K562 (cell line): ENCODE measurements at regions not wholly inside any gene's neighbourhood (a gene's known extent, or its start where the extent isn't known, plus 50 kb on each side); places are given as distances from the start of the nearest gene placed in this dataset.

Source experiments
- ATAC-seq: fragments of 200-7000 bp; cut with Tn5 transposase; 3 replicates; pipeline ENCODE4 v1.9.1; 2020; ENCODE audit warnings: moderate library complexity
- BruUV-seq: library from RNA; stranded (reverse); fragments of 400-500 nt; replicated peaks from 2 replicates; lab custom pipeline; 2021; lab: Mats Ljungman, UMichigan
- CTCF ChIA-PET: fragments of 300-600 bp; formaldehyde crosslinking; extraction: SDS; loops from one replicate; lab custom pipeline; 2021; ENCODE audit warnings: low intra/inter-chr PET ratio; lab: Yijun Ruan, JAX
- POLR2A ChIA-PET: fragments of 300-600, 350-650 bp; sonication (Branson Sonifier 250); formaldehyde crosslinking; extraction: SDS; loops from one replicate; lab custom pipeline; 2021; ENCODE audit warnings: antibody characterized with exemption, inconsistent platforms; lab: Yijun Ruan, JAX
- DNase-seq, 4 experiments: peaks; one replicate each; pipeline versions ENCODE4 v3.0.0 to v3.0.0-alpha.2; 2011 to 2018; ENCODE audit warnings: low spot score in 3 of 4, mixed read lengths in 3 of 4; ENCODE audit errors: extremely low read depth in 1 of 4
- FAIRE-seq: peaks from 2 replicates; lab custom pipeline; 2011; peaks lifted over from hg19 to GRCh38; lab: Jason Lieb, UNC
- H2AFZ ChIP-seq: 2 replicates; pipeline ENCODE4 v1.6.0; 2011; ENCODE audit warnings: low read depth, low read length, control low read depth, inconsistent platforms
- H3K27ac ChIP-seq: fragments of 200-600 bp; 3 replicates; pipeline ENCODE4 v1.8.0; 2011; ENCODE audit warnings: low read depth, mild to moderate bottlenecking, control low read depth, inconsistent platforms, low read length, moderate library complexity, mixed read lengths; ENCODE audit errors: extremely low read depth
- H3K27me3 ChIP-seq, 2 experiments: fragments of 300-600 bp in 1 of 2; 2 replicates in 1 of 2; 3 replicates in 1 of 2; pipeline versions ENCODE4 v1.6.0 to v1.8.0; 2011; ENCODE audit warnings: inconsistent platforms in 2 of 2, low read length in 2 of 2, mild to moderate bottlenecking in 1 of 2, mixed read lengths in 1 of 2, moderate library complexity in 1 of 2; ENCODE audit not compliant: control insufficient read depth in 2 of 2, insufficient read depth in 2 of 2
- H3K36me3 ChIP-seq: fragments of 300-600 bp; 3 replicates; pipeline ENCODE4 v1.8.0; 2011; ENCODE audit warnings: mild to moderate bottlenecking, low read length, inconsistent platforms; ENCODE audit not compliant: control insufficient read depth, insufficient read depth
- H3K4me1 ChIP-seq, 2 experiments: fragments of 200-600 bp in 1 of 2; replicated peaks in 1 of 2; 2 replicates in 1 of 2; 3 replicates in 1 of 2; pipeline versions ENCODE4 v1.5.1 to v1.8.0; 2011; ENCODE audit warnings: inconsistent platforms in 2 of 2, low read length in 2 of 2, mild to moderate bottlenecking in 1 of 2, mixed read lengths in 1 of 2, moderate library complexity in 1 of 2; ENCODE audit not compliant: control insufficient read depth in 2 of 2, insufficient read depth in 2 of 2
- H3K4me2 ChIP-seq: 2 replicates; pipeline ENCODE4 v1.6.1; 2011; ENCODE audit warnings: low read length, control low read depth, inconsistent platforms, mixed read lengths; ENCODE audit not compliant: insufficient read depth
- H3K4me3 ChIP-seq: fragments of 200-600 bp; sonication (generic), shearing (Covaris generic); 2 replicates; pipeline ENCODE4 v1.5.1; 2016; ENCODE audit warnings: control low read depth, inconsistent platforms
- H3K79me2 ChIP-seq: fragments of 200-600 bp; 3 replicates; pipeline ENCODE4 v1.8.0; 2011; ENCODE audit warnings: low read length, inconsistent platforms; ENCODE audit not compliant: control insufficient read depth, insufficient read depth
- H3K9ac ChIP-seq, 2 experiments: 2 replicates each; pipeline versions ENCODE4 v1.6.0 to v1.6.1; 2011; ENCODE audit warnings: low read depth in 2 of 2, low read length in 2 of 2, control low read depth in 1 of 2, inconsistent platforms in 1 of 2, mild to moderate bottlenecking in 1 of 2, mixed read lengths in 1 of 2; ENCODE audit not compliant: insufficient read depth in 1 of 2
- H3K9me1 ChIP-seq: one replicate; pipeline ENCODE4 v1.6.0; 2011; ENCODE audit warnings: inconsistent platforms, mild to moderate bottlenecking, low read length, moderate library complexity; ENCODE audit not compliant: control insufficient read depth, insufficient read depth
- H3K9me3 ChIP-seq: replicated peaks from 2 replicates; pipeline ENCODE4 v1.5.1; 2011; ENCODE audit warnings: low read depth, low read length, inconsistent platforms; ENCODE audit not compliant: control insufficient read depth, insufficient read depth
- H4K20me1 ChIP-seq: replicated peaks from 2 replicates; pipeline ENCODE4 v1.6.1; 2011; ENCODE audit warnings: low read length, inconsistent platforms, mixed read lengths; ENCODE audit not compliant: control insufficient read depth, insufficient read depth
- JUND ChIP-seq, 2 experiments: IDR thresholded peaks; 2 replicates in 1 of 2; 3 replicates in 1 of 2; pipeline ENCODE4 v1.6.1; 2011; ENCODE audit warnings: borderline replicate concordance in 2 of 2, low read depth in 2 of 2, low read length in 2 of 2, improper control_type of control experiment in 1 of 2, missing biosample characterization in 1 of 2, missing genetic modification characterization in 1 of 2, missing genetic modification reagents in 1 of 2
- SRSF7 ChIP-seq: fragments of 200-400 bp; formaldehyde crosslinking; optimal IDR thresholded peaks from 2 replicates; pipeline ENCODE3; 2017; ENCODE audit warnings: mild to moderate bottlenecking, low read depth, low read length
- STAT5A ChIP-seq: IDR thresholded peaks from 2 replicates; pipeline ENCODE4 v1.6.1; 2012; ENCODE audit warnings: low read length, inconsistent platforms, borderline replicate concordance
- ZNF584 ChIP-seq: fragments of 200-800 bp; sonication (Bioruptor generic); IDR thresholded peaks from 2 replicates; pipeline ENCODE4 v1.6.1; 2016; ENCODE audit warnings: low read depth, mild to moderate bottlenecking, missing genetic modification characterization, missing compliant biosample characterization
- WGBS: fragments of 100-300 bp; shearing (Covaris generic); methylation state at CpG from one replicate; pipeline ENCODE4 v1.1.6; 2016; ENCODE audit warnings: low coverage, mixed read lengths; ENCODE audit not compliant: insufficient coverage; ENCODE audit errors: missing lambda C conversion rate; 5-methylcytosine and 5-hydroxymethylcytosine counted together
- in situ Hi-C: fragments of 300-500 bp; cut with MboI; formaldehyde crosslinking; loops from 4 replicates; pipeline ENCODE4 v1.15.0; 2018; ENCODE audit warnings: inconsistent platforms, mixed read lengths
- intact Hi-C: fragments of 100-400 bp; cut with micrococcal nuclease; formaldehyde crosslinking; loops from 2 replicates; pipeline ENCODE4 v1.14.2; 2022
- TF ChIP-seq, protein P1 (sequence below): IDR thresholded peaks from 2 replicates; pipeline ENCODE4 v1.6.1; 2011; ENCODE audit not compliant: insufficient read length; ENCODE audit errors: extremely low read depth
- TF ChIP-seq, protein P2 (sequence below): fragments of 250-450 bp; sonication (Bioruptor Pico); IDR thresholded peaks from 2 replicates; pipeline ENCODE4 v1.4.0; 2020; ENCODE audit warnings: mild to moderate bottlenecking

DNA sequence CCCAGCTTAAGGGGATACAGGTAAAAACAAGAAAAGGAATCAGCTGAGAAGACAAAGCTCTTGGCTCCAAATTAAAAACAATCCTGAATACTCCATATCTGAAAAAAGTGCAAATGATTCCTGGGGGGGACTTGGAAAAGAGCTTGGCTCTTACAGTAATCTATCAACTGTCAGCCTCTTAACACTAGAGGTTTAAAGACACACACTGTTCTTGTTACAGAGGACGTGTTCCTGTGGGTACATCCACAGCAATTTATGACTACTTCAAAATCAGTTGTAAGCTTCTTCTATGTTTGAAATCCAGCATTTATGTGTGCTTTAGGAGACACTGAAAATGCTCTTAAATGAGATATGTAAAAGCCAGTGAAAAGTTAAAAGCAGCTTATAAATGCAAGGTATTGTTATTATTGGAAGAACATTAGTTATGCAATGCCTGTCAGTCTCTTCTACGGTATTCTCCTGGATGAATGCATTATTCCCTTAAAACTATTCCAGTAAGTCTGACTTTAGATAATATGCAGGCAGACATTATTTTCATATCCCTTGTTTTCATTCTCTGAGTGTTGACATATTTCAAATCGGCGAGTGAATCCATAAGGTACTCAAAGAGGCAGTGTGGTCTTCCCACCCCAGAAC lies 408.4 kb upstream of the ADAMTS9 start:
- CTCF ChIA-PET, result no interaction called here
- H3K4me1 ChIP-seq, result no peaks in the 10 kb centered on the region
- no peak for TF ChIP-seq SRSF7
- no peak for TF ChIP-seq STAT5A
- TF ChIP-seq ZNF584 (CRISPR knock-in tag), result no peak
- TF ChIP-seq JUND (IDR thresholded peaks at IDR 0.05; ENCODE audit: borderline replicate concordance, low read depth, low read length), result no peak
- no peak for TF ChIP-seq JUND (tag; IDR thresholded peaks at IDR 0.05; ENCODE audit: borderline replicate concordance, low read depth, low read length)
- TF ChIP-seq, protein P1, sequence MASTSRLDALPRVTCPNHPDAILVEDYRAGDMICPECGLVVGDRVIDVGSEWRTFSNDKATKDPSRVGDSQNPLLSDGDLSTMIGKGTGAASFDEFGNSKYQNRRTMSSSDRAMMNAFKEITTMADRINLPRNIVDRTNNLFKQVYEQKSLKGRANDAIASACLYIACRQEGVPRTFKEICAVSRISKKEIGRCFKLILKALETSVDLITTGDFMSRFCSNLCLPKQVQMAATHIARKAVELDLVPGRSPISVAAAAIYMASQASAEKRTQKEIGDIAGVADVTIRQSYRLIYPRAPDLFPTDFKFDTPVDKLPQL, result no peak
- TF ChIP-seq, protein P2, sequence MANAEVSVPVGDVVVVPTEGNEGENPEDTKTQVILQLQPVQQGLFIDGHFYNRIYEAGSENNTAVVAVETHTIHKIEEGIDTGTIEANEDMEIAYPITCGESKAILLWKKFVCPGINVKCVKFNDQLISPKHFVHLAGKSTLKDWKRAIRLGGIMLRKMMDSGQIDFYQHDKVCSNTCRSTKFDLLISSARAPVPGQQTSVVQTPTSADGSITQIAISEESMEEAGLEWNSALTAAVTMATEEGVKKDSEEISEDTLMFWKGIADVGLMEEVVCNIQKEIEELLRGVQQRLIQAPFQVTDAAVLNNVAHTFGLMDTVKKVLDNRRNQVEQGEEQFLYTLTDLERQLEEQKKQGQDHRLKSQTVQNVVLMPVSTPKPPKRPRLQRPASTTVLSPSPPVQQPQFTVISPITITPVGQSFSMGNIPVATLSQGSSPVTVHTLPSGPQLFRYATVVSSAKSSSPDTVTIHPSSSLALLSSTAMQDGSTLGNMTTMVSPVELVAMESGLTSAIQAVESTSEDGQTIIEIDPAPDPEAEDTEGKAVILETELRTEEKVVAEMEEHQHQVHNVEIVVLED (CRISPR knock-in tag), result no peak
- TF ChIP-seq, all 486 proteins: peak for 0
- no peaks in the 10 kb centered on the region for H3K36me3 ChIP-seq
- WGBS, result 49% methylated on average over 4 of the region's 4 CpGs
- no peaks in the 10 kb centered on the region for H3K9me1 ChIP-seq
- FAIRE-seq, result no peak
- no peak overlapping the region for H2AFZ ChIP-seq
- DNase-seq, result no peak
- no peaks in the 10 kb centered on the region for H3K27me3 ChIP-seq
- no peak overlapping the region for H3K9ac ChIP-seq
- ATAC-seq, result no peak
- no peaks in the 10 kb centered on the region for H4K20me1 ChIP-seq
- POLR2A ChIA-PET, result interaction anchor here (1.3 to 1.7 kb wide), 2 partner anchors 10 to 11 kb away, joined by 3 to 5 read pairs; no protein-coding TSS in a partner anchor
- no peak overlapping the region for H3K4me3 ChIP-seq
- no peak overlapping the region for H3K27ac ChIP-seq
- no peaks in the 10 kb centered on the region for H3K9me3 ChIP-seq
- intact Hi-C loops, result no loop called here
- no peaks in the 10 kb centered on the region for H3K79me2 ChIP-seq
- BruUV-seq, result no TSS peak
- in situ Hi-C loops, result no loop called here
- no peak overlapping the region for H3K4me2 ChIP-seq
